BJ (cell line): ENCODE measurements at regions not wholly inside any gene's neighbourhood (a gene's known extent, or its start where the extent isn't known, plus 50 kb on each side); places are given as distances from the start of the nearest gene placed in this dataset.

Experiments
- CTCF ChIA-PET: fragments of 350-600 bp; formaldehyde crosslinking; extraction: SDS; loops from one replicate; lab custom pipeline; 2021; ENCODE audit warnings: antibody characterized with exemption, inconsistent platforms; lab: Yijun Ruan, JAX
- POLR2A ChIA-PET: fragments of 300-600 bp; sonication (Branson Sonifier 250); formaldehyde crosslinking; extraction: SDS; loops from one replicate; lab custom pipeline; 2021; ENCODE audit warnings: antibody characterized with exemption; lab: Charles Lee
- DNase-seq: peaks from one replicate; pipeline ENCODE4 v3.0.0-alpha.2; 2011; ENCODE audit warnings: low read depth
- H3K27me3 ChIP-seq: 2 replicates; pipeline ENCODE4 v1.6.0; 2011; ENCODE audit warnings: low read length; ENCODE audit not compliant: control insufficient read depth, insufficient read depth
- H3K36me3 ChIP-seq: 2 replicates; pipeline ENCODE4 v1.5.1; 2011; ENCODE audit warnings: low read length; ENCODE audit not compliant: control insufficient read depth, insufficient read depth
- H3K4me3 ChIP-seq: 2 replicates; pipeline ENCODE4 v1.5.1; 2011; ENCODE audit warnings: low read depth, mild to moderate bottlenecking, control low read depth, low read length
- TF ChIP-seq, protein P1 (sequence below): IDR thresholded peaks from 2 replicates; pipeline ENCODE4 v1.5.1; 2011; ENCODE audit warnings: low read depth, mild to moderate bottlenecking, control low read depth, inconsistent platforms, low read length, moderate library complexity; ENCODE audit not compliant: insufficient read depth

DNA sequence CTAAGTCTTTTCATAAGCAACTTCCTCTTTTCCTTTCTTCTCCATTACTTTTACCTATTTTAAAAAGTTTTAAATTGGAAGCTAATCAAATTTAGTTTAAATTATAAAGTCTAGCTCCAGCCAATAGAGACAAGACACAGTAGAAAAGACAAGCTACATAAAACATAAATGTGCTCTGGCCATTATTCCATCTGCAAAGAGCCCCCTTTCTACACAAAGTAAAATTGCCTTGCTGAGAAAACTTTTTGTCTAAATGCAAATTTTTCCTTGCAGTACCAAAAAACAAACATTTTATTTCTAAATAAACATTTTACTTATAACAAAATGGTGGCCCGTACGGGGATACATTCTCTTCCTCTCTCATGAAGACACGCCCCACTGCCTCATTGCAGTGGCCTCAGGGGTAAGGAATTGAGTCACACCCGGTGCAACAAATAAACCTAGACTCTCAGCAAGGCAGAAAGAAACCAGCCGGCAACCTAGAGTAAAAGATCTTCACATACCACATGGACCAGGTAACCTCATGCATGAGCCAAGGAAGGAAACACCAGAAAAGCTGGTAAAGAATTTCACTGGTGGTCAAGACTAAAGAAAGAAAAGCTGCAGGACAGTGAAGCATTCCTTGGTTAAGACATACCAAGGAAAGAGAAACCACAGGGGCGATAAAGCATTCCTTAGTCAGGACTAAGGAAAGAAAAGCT is 71.6 kb upstream of the ZNF746 start:
- TF ChIP-seq, protein P1, sequence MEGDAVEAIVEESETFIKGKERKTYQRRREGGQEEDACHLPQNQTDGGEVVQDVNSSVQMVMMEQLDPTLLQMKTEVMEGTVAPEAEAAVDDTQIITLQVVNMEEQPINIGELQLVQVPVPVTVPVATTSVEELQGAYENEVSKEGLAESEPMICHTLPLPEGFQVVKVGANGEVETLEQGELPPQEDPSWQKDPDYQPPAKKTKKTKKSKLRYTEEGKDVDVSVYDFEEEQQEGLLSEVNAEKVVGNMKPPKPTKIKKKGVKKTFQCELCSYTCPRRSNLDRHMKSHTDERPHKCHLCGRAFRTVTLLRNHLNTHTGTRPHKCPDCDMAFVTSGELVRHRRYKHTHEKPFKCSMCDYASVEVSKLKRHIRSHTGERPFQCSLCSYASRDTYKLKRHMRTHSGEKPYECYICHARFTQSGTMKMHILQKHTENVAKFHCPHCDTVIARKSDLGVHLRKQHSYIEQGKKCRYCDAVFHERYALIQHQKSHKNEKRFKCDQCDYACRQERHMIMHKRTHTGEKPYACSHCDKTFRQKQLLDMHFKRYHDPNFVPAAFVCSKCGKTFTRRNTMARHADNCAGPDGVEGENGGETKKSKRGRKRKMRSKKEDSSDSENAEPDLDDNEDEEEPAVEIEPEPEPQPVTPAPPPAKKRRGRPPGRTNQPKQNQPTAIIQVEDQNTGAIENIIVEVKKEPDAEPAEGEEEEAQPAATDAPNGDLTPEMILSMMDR, result no peak
- ChIA-PET CTCF (interaction anchor here (1.3 kb wide), 1 partner anchor 10 kb away, joined by 3 read pairs; no protein-coding TSS in a partner anchor), POLR2A (no interaction called here)
- Histone ChIP-seq H3K36me3 (peaks cover 11% of the 10 kb centered on the region), H3K27me3 (no peaks in the 10 kb centered on the region), H3K4me3 (no peak overlapping the region)
- DNase-seq, result no peak

DNA sequence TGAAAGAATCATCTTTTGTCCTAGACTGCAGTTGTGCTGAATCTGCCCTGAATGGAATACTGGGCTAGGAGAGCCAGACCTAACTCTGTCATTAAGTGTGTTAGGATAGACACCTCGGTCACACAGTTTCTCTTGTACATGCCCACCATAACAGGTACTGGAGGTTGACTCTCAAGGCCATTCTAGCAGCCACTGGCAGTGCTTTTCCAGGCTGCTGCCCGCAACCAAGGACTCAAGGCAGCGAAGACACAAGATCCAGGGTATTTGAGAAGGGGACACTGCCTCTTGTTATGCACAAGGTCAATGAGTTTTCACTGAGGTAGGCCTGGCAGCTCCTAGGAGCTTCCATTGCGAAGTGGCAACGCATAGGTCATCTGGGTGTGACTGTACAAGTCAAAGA is 70.6 kb upstream of the ZNF746 start:
- no peak for DNase-seq
- ChIA-PET POLR2A (no interaction called here), CTCF (interaction anchor here (0.7 to 1.3 kb wide), 2 partner anchors 9 to 184 kb away, joined by 3 read pairs; no protein-coding TSS in a partner anchor)
- Histone ChIP-seq H3K27me3 (no peaks in the 10 kb centered on the region), H3K36me3 (peaks cover 11% of the 10 kb centered on the region), H3K4me3 (no peak overlapping the region)
- TF ChIP-seq, protein P1, result no peak

DNA sequence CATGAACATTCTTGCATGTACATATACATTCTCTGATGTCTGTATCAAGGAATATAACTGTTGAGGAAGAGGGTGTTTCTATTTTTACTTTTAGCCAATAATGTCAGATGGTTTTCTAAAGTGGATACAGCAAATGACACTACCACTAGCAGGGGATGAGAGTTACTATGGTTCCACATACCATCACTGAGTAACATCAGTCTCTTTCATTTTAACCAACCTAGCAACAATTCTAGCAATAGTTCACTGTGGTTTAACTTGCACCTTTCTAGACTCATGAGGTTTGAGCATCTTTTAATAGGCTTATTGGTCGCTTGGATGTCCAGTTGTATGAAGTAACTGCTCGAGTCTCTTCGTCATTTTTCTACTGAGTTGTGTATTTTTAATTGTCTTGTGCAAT is 68.5 kb upstream of the ZNF746 start:
- ChIA-PET POLR2A (no interaction called here), CTCF (no interaction called here)
- TF ChIP-seq, protein P1, result no peak
- no peaks in the 10 kb centered on the region for H3K27me3 ChIP-seq
- H3K4me3 ChIP-seq, result no peak overlapping the region
- H3K36me3 ChIP-seq, result peaks cover 13% of the 10 kb centered on the region
- DNase-seq, result no peak

- TF ChIP-seq, protein P1, result no peak
- CTCF ChIA-PET, result interaction anchor here (0.8 kb wide), 1 partner anchor 13 kb away, joined by 3 read pairs; no protein-coding TSS in a partner anchor
- no peak for DNase-seq
These were observed 67.4 kb upstream of the ZNF746 start for GRCh38 chr7:149565096-149565382.

DNA sequence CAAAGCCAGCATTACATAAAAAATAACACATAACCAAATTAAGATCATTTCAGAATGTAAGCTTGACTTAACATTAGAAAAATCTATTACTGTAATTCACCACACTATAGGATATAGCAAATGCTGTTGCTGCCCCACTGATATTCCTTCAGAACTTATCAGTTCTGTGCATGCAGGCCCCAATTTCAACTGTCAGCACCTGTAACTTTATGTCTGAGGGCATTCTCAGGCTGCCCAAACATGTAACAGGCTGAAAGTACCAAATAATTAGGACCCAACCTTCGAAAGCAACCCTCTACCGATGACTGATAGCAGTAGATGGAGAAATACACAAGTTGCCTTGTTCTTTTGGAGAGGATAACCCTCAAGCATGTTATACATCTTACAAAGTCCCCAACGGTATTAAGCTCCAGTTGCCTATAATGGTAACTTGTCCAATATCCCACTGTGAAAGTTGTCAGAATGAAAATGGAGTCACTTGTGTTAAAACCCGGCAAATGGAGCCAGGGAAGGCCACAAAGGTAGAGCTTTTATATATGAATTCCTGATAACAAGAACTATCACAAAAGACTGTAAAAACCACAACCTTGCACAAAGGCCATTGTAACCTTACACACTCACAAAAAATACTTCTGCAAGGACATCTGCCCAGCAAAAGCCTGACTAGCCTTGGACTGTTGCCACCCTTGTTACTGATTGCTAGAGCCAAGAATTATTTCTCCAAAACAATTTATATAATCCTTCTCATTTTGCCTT is 66.9 kb upstream of the ZNF746 start:
- H3K36me3 ChIP-seq, result peaks cover 15% of the 10 kb centered on the region
- ChIA-PET CTCF (interaction anchor here (0.8 kb wide), 1 partner anchor 14 kb away, joined by 3 read pairs; no protein-coding TSS in a partner anchor), POLR2A (no interaction called here)

More at GRCh38 chr7:149565096-149565382, 67.4 kb upstream of the ZNF746 start:
- Histone ChIP-seq H3K4me3 (no peak overlapping the region), H3K27me3 (no peaks in the 10 kb centered on the region), H3K36me3 (peaks cover 15% of the 10 kb centered on the region)
- POLR2A ChIA-PET, result no interaction called here

More for the DNA sequence above, 66.9 kb upstream of the ZNF746 start:
- Histone ChIP-seq H3K27me3 (no peaks in the 10 kb centered on the region), H3K4me3 (no peak overlapping the region)
- TF ChIP-seq, protein P1, result no peak
- no peak for DNase-seq
